Activated naive CD4-positive, alpha-beta T cell treated with anti-CD3 and anti-CD28 coated beads for 36 hours (primary cell): ENCODE measurements at regions not wholly inside any gene's neighbourhood (a gene's known extent, or its start where the extent isn't known, plus 50 kb on each side); places are given as distances from the start of the nearest gene placed in this dataset.
"Not testable (repeated sequence)": the region's sequence is repeated elsewhere in the genome, so short reads cannot be mapped to it uniquely, and the experiment has no call there.

ENCODE experiments used
- CTCF ChIA-PET: fragments of 350-600 bp; sonication (Branson Sonifier 250); formaldehyde crosslinking; loops from one replicate; lab custom pipeline; 2021; ENCODE audit warnings: antibody characterized with exemption; lab: Charles Lee
- DNase-seq: peaks from one replicate; pipeline ENCODE4 v3.0.0-alpha.2; 2020
- H3K27ac Mint-ChIP-seq: one replicate; pipeline ENCODE4 v1.8.0; 2021; ENCODE audit warnings: mild to moderate bottlenecking, mixed read lengths
- H3K27me3 Mint-ChIP-seq: one replicate; pipeline ENCODE4 v1.8.0; 2021; ENCODE audit warnings: low read depth, mixed read lengths
- H3K36me3 Mint-ChIP-seq: one replicate; pipeline ENCODE4 v1.8.0; 2021; ENCODE audit warnings: low read depth, mixed read lengths
- H3K4me1 Mint-ChIP-seq: one replicate; pipeline ENCODE4 v1.8.0; 2021; ENCODE audit warnings: low read depth, mixed read lengths
- H3K4me3 Mint-ChIP-seq: one replicate; pipeline ENCODE4 v1.8.0; 2021; ENCODE audit warnings: mild to moderate bottlenecking, moderate library complexity, mixed read lengths
- H3K9me3 Mint-ChIP-seq: one replicate; pipeline ENCODE4 v1.8.0; 2021; ENCODE audit warnings: mixed read lengths
- intact Hi-C: fragments of 100-400 bp; cut with micrococcal nuclease; formaldehyde crosslinking; loops from one replicate; pipeline ENCODE4 v1.15.1; 2023

- Mint-ChIP-seq H3K4me1 (no peaks in the 10 kb centered on the region), H3K9me3 (peaks cover 3% of the 10 kb centered on the region), H3K27ac (no peak overlapping the region), H3K36me3 (no peaks in the 10 kb centered on the region), H3K4me3 (no peak overlapping the region), H3K27me3 (no peaks in the 10 kb centered on the region)
- intact Hi-C loops: no loop called here
- CTCF ChIA-PET: no interaction called here
- no peak for DNase-seq
Measured at GRCh38 chr5:84885485-84886258, 501.0 kb upstream of the EDIL3 start.

- peaks cover 4% of the 10 kb centered on the region for H3K9me3 Mint-ChIP-seq
- CTCF ChIA-PET: no interaction called here
- H3K4me3 Mint-ChIP-seq: no peak overlapping the region
- H3K4me1 Mint-ChIP-seq: no peaks in the 10 kb centered on the region
- DNase-seq: no peak
- H3K27me3 Mint-ChIP-seq: no peaks in the 10 kb centered on the region
- intact Hi-C loops: no loop called here
- H3K36me3 Mint-ChIP-seq: no peaks in the 10 kb centered on the region
- no peak overlapping the region for H3K27ac Mint-ChIP-seq
Measured at GRCh38 chr5:84881737-84882136, 497.1 kb upstream of the EDIL3 start.

- no peaks in the 10 kb centered on the region for H3K36me3 Mint-ChIP-seq
- no peak overlapping the region for H3K27ac Mint-ChIP-seq
- H3K9me3 Mint-ChIP-seq: peaks cover 4% of the 10 kb centered on the region
- DNase-seq: no peak
- H3K4me3 Mint-ChIP-seq: no peak overlapping the region
- intact Hi-C loops: no loop called here
- no peaks in the 10 kb centered on the region for H3K27me3 Mint-ChIP-seq
- CTCF ChIA-PET: interaction anchor here (0.6 kb wide), 1 partner anchor 21 kb away, joined by 3 read pairs; no protein-coding TSS in a partner anchor
- no peaks in the 10 kb centered on the region for H3K4me1 Mint-ChIP-seq
Measured at GRCh38 chr5:84874196-84874595, 489.5 kb upstream of the EDIL3 start.

GRCh38 chr5:84872768-84873167, 488.1 kb upstream of the EDIL3 start:
- H3K4me3 Mint-ChIP-seq: no peak overlapping the region
- intact Hi-C loops: no loop called here
- no peaks in the 10 kb centered on the region for H3K36me3 Mint-ChIP-seq
- H3K27ac Mint-ChIP-seq: no peak overlapping the region
- no peaks in the 10 kb centered on the region for H3K27me3 Mint-ChIP-seq
- no peaks in the 10 kb centered on the region for H3K4me1 Mint-ChIP-seq
- no peaks in the 10 kb centered on the region for H3K9me3 Mint-ChIP-seq
- CTCF ChIA-PET: interaction anchor here (0.6 kb wide), 1 partner anchor 1225 kb away, joined by 3 read pairs; no protein-coding TSS in a partner anchor
- DNase-seq: no peak

- no peaks in the 10 kb centered on the region for H3K27me3 Mint-ChIP-seq
- CTCF ChIA-PET: interaction anchor here (0.9 kb wide), 1 partner anchor 222 kb away, joined by 3 read pairs; no protein-coding TSS in a partner anchor
- intact Hi-C loops: no loop called here
- H3K4me3 Mint-ChIP-seq: no peak overlapping the region
- DNase-seq: no peak
- H3K36me3 Mint-ChIP-seq: no peaks in the 10 kb centered on the region
- no peaks in the 10 kb centered on the region for H3K9me3 Mint-ChIP-seq
- no peak overlapping the region for H3K27ac Mint-ChIP-seq
- no peaks in the 10 kb centered on the region for H3K4me1 Mint-ChIP-seq
Measured at GRCh38 chr5:84870369-84870768, 485.7 kb upstream of the EDIL3 start.

DNA sequence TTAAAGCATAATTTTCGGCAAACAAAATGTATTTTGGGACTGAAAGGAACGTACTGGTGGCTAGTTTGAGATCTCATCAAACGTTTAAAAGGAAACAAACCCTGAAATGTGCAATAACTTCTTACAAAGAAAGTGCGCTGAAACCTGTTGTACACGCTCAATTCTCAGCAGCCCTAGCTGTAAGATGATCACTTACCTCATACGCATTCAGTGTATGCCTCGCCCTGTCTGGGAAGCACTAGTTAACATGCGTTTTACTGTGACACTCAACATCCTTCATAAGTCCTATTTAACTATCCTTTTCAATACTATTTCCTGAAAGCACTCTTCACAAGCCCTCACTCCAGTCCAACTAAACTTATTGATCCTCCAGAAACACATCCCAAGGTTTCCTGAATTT, 485.0 kb upstream of the EDIL3 start:
- H3K27me3 Mint-ChIP-seq: no peaks in the 10 kb centered on the region
- H3K9me3 Mint-ChIP-seq: peaks cover 2% of the 10 kb centered on the region
- CTCF ChIA-PET: no interaction called here
- no peak overlapping the region for H3K27ac Mint-ChIP-seq
- DNase-seq: no peak
- intact Hi-C loops: no loop called here
- H3K4me1 Mint-ChIP-seq: no peaks in the 10 kb centered on the region
- H3K4me3 Mint-ChIP-seq: no peak overlapping the region
- H3K36me3 Mint-ChIP-seq: no peaks in the 10 kb centered on the region

DNA sequence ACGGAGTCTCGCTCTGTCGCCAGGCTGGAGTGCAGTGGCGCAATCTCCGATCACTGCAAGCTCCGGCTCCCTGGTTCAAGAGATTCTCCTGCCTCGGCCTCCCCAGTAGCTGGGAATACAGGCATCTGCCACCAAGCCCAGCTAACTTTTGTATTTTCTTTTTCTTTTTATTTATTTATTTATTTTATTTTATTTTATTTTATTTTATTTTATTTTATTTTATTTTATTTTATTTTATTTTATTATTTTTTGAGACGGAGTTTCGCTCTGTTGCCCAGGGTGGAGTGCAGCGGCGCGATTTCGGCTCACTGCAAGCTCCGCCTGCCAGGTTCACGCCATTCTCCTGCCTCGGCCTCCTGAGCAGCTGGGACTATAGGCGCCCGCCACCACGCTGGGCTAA, 479.3 kb upstream of the EDIL3 start:
- H3K4me3 Mint-ChIP-seq, H3K4me1 Mint-ChIP-seq, H3K27ac Mint-ChIP-seq, DNase-seq, H3K36me3 Mint-ChIP-seq, H3K27me3 Mint-ChIP-seq, intact Hi-C loops, CTCF ChIA-PET: not testable (repeated sequence)
- H3K9me3 Mint-ChIP-seq: peaks cover 11% of the 10 kb centered on the region

DNA sequence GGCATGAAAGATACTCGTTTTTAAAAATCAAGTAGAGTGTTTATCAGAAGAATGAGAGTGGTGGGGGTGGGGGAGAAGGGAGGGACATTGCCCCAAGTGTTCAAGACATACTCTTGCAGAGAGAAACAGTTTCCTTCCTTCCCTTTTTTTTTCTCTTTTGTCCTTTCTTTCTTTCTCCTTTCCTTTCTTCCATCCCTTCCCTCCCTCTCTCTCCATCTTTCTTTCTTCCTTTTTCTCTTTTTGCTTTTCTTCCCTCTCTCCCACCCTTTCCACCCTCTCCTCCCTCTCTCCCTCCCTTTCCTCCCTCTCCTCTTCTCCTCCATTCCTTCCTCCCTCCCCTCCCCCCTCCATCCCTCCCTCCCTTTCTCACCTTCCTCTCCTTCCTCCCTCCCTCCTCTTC, 478.3 kb upstream of the EDIL3 start:
- Mint-ChIP-seq H3K36me3 (no peaks in the 10 kb centered on the region), H3K4me1 (no peaks in the 10 kb centered on the region), H3K27ac (no peak overlapping the region), H3K9me3 (peaks cover 11% of the 10 kb centered on the region), H3K27me3 (no peaks in the 10 kb centered on the region), H3K4me3 (no peak overlapping the region)
- intact Hi-C loops: no loop called here
- no peak for DNase-seq
- CTCF ChIA-PET: no interaction called here

- Mint-ChIP-seq H3K27ac (no peak overlapping the region), H3K4me3 (no peak overlapping the region), H3K27me3 (no peaks in the 10 kb centered on the region), H3K9me3 (peaks cover 11% of the 10 kb centered on the region), H3K36me3 (no peaks in the 10 kb centered on the region), H3K4me1 (no peaks in the 10 kb centered on the region)
- intact Hi-C loops: no loop called here
- CTCF ChIA-PET: no interaction called here
- DNase-seq: no peak
Measured at GRCh38 chr5:84862132-84862531, 477.5 kb upstream of the EDIL3 start.

DNA sequence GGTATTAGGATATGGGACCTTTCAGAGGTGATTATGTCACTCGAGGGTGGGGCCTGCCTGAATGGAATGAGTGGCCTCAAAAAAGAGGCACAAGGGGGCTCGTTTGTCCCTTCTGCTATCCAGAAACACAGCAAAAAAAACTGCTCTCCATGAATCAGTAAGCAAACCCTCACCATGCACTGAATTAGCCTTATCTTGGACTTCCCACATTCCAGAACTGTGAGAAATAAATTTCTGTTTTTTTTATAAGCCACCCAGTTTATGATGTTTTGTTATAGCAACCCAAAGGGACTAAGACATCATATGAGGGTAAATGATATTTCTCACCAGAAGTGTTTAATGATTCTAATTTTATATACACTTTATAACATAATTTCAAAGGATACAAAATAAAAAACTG, 476.6 kb upstream of the EDIL3 start:
- Mint-ChIP-seq H3K36me3 (no peaks in the 10 kb centered on the region), H3K9me3 (peaks cover 13% of the 10 kb centered on the region), H3K27me3 (no peaks in the 10 kb centered on the region), H3K4me3 (no peak overlapping the region), H3K4me1 (no peaks in the 10 kb centered on the region), H3K27ac (no peak overlapping the region)
- CTCF ChIA-PET: no interaction called here
- intact Hi-C loops: no loop called here
- DNase-seq: no peak

DNA sequence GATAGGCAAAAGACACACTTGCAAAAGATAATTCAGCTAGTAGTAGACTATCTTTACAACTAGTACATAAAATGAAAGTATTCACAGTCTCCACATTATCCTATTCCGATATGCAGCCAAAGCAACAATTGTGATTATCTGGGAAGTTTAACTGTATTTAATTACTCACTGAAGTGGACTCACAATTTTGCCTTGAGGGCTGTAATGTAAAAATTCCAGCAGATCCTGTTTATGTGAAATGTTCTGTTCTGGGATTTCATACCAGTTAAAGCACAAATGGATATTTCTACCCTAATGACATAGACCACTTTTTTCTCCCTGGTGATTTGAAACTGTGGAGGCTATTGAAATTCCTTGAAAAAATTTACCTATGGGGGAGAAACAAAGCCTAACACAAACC, 474.4 kb upstream of the EDIL3 start:
- no peak overlapping the region for H3K4me3 Mint-ChIP-seq
- H3K9me3 Mint-ChIP-seq: peaks cover 10% of the 10 kb centered on the region
- H3K27ac Mint-ChIP-seq: no peak overlapping the region
- CTCF ChIA-PET: no interaction called here
- no peaks in the 10 kb centered on the region for H3K27me3 Mint-ChIP-seq
- intact Hi-C loops: no loop called here
- DNase-seq: no peak
- H3K36me3 Mint-ChIP-seq: no peaks in the 10 kb centered on the region
- no peaks in the 10 kb centered on the region for H3K4me1 Mint-ChIP-seq

- Mint-ChIP-seq H3K36me3 (no peaks in the 10 kb centered on the region), H3K27me3 (no peaks in the 10 kb centered on the region), H3K4me1 (no peaks in the 10 kb centered on the region), H3K4me3 (no peak overlapping the region), H3K9me3 (peaks cover 14% of the 10 kb centered on the region), H3K27ac (no peak overlapping the region)
- intact Hi-C loops: no loop called here
- DNase-seq: no peak
- CTCF ChIA-PET: no interaction called here
Measured at GRCh38 chr5:84831701-84832100, 447.0 kb upstream of the EDIL3 start.

- no peak for DNase-seq
- Mint-ChIP-seq H3K27me3 (no peaks in the 10 kb centered on the region), H3K9me3 (peaks cover 14% of the 10 kb centered on the region), H3K4me3 (no peak overlapping the region), H3K36me3 (no peaks in the 10 kb centered on the region), H3K4me1 (no peaks in the 10 kb centered on the region), H3K27ac (no peak overlapping the region)
- CTCF ChIA-PET: no interaction called here
- intact Hi-C loops: no loop called here
Measured at GRCh38 chr5:84830265-84830664, 445.6 kb upstream of the EDIL3 start.
